RWPE1 (cell line): ENCODE measurements at regions not wholly inside any gene's neighbourhood (a gene's known extent, or its start where the extent isn't known, plus 50 kb on each side); places are given as distances from the start of the nearest gene placed in this dataset.

Experiments used
- CTCF ChIA-PET: fragments of 350-600 bp; sonication (Branson Sonifier 250); formaldehyde crosslinking; extraction: SDS; loops from one replicate; lab custom pipeline; 2021; lab: Yijun Ruan, JAX
- POLR2A ChIA-PET: fragments of 400-600 bp; formaldehyde crosslinking; extraction: SDS; loops from one replicate; lab custom pipeline; 2020; ENCODE audit warnings: antibody characterized with exemption; ENCODE audit not compliant: low non-redundant PET; lab: Yijun Ruan, JAX
- DNase-seq: peaks from one replicate; pipeline ENCODE4 v3.0.0; 2012; ENCODE audit warnings: low spot score
- H3K27ac ChIP-seq: fragments of 450-650 bp; 2 replicates; pipeline ENCODE4 v1.5.1; 2017
- CTCF ChIP-seq: fragments of 450-650 bp; conservative IDR thresholded peaks from 2 replicates; pipeline ENCODE4 v1.5.1; 2017; ENCODE audit warnings: low read depth, mild to moderate bottlenecking

- CTCF ChIA-PET: interaction anchor here (0.6 kb wide), 1 partner anchor 251 kb away, joined by 4 read pairs; no protein-coding TSS in a partner anchor
- POLR2A ChIA-PET: no interaction called here
- no peak for DNase-seq
- TF ChIP-seq CTCF: no peak
- H3K27ac ChIP-seq: no peak overlapping the region
These were observed 55.3 kb downstream of the CDKN2C start for GRCh38 chr1:51025374-51025773.

- ChIA-PET POLR2A (no interaction called here), CTCF (interaction anchor here (0.6 kb wide), 1 partner anchor 98 kb away, joined by 3 read pairs; no protein-coding TSS in a partner anchor)
- no peak for TF ChIP-seq CTCF
- DNase-seq: no peak
- H3K27ac ChIP-seq: no peak overlapping the region
These were observed 62.9 kb downstream of the CDKN2C start for GRCh38 chr1:51032936-51033335.

GRCh38 chr1:51044199-51044598 is 57.8 kb upstream of the C1orf185 start:
- ChIA-PET POLR2A (no interaction called here), CTCF (interaction anchor here (0.6 kb wide), 1 partner anchor 191 kb away, joined by 3 read pairs; no protein-coding TSS in a partner anchor)
- no peak for DNase-seq
- H3K27ac ChIP-seq: no peak overlapping the region
- TF ChIP-seq CTCF: no peak

- H3K27ac ChIP-seq: no peak overlapping the region
- ChIA-PET POLR2A (no interaction called here), CTCF (no interaction called here)
- TF ChIP-seq CTCF: peak; percentile 44
- peak; percentile 17 for DNase-seq
These were observed 57.2 kb upstream of the C1orf185 start for GRCh38 chr1:51044834-51045233.

GRCh38 chr1:51048021-51048420 is 54.0 kb upstream of the C1orf185 start:
- ChIA-PET POLR2A (no interaction called here), CTCF (interaction anchor here (0.7 kb wide), 1 partner anchor 1825 kb away, joined by 3 read pairs; no protein-coding TSS in a partner anchor)
- TF ChIP-seq CTCF: no peak
- H3K27ac ChIP-seq: no peak overlapping the region
- DNase-seq: no peak

- DNase-seq: no peak
- no peak overlapping the region for H3K27ac ChIP-seq
- ChIA-PET POLR2A (no interaction called here), CTCF (interaction anchor here (0.7 kb wide), 1 partner anchor 1826 kb away, joined by 3 read pairs; no protein-coding TSS in a partner anchor)
- no peak for TF ChIP-seq CTCF
These were observed 53.4 kb upstream of the C1orf185 start for GRCh38 chr1:51048670-51049069.
